GM18861 (cell line): ENCODE measurements at regions not wholly inside any gene's neighbourhood (a gene's known extent, or its start where the extent isn't known, plus 50 kb on each side); places are given as distances from the start of the nearest gene placed in this dataset.

Experiments used
- ATAC-seq: cut with Tn5 transposase; IDR thresholded peaks from one replicate; pipeline ENCODE4 v1.9.1; 2021; ENCODE audit not compliant: unreplicated experiment

DNA sequence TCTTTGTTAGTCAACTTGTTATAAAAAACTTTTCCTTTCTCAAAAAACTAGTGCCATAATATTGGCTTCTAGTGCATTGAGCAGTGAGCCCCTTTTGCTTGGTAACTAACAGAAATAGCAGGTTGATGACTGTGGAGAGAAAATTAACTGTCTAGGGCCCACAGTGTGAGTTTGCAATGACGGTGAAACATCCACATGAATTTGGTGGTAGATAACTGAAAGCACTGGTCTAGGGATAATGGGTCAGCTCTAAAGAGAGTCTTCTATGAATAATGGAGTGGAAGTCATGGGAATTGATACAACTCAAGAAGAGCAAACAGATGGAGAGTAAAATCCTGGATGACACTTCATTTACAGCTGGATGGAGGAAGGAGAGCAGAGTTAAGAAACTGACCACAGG, 245.4 kb downstream of the METTL4 start:
- ATAC-seq = no peak

DNA sequence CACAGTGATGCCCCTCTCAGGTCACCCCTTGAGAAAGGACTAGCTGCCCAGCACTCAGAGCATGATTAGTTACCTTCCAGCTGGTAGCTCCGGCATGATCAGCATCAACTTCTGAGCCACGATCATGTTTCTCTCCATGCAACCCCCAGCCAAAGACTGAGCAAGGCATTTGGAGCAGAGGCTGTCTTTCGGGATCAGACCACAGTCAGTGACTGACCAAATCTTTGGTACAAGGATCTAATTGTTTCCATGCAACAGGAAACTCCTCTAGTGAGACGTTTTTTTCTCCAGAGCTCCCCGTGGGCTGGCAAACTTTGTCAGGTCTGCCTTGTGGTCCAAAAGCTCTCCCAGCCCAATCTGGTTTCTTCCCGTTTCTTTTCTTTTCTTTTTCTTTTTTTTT, 244.3 kb downstream of the METTL4 start:
- no peak for ATAC-seq

DNA sequence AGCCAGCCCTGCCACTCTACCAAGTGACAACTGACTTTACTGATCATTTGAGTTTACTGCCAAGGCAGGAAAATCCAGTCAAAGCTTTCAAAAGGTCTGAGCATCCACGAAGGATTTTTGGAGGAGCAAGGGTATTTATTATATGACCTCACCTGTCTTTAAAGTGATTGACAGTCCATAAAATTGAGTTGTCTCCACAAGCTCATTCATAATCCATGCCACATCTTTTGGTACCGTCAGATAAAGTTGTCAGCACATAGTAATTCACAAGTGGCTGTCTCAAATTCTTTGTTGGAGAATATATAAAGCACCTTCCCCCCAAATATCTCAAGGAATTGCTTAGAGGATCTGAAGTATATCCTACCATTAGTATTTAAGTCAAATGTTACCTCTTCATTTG, 240.5 kb downstream of the METTL4 start:
- ATAC-seq = no peak

- no peak for ATAC-seq
Observed at GRCh38 chr18:2331491-2331890, 239.8 kb downstream of the METTL4 start.

DNA sequence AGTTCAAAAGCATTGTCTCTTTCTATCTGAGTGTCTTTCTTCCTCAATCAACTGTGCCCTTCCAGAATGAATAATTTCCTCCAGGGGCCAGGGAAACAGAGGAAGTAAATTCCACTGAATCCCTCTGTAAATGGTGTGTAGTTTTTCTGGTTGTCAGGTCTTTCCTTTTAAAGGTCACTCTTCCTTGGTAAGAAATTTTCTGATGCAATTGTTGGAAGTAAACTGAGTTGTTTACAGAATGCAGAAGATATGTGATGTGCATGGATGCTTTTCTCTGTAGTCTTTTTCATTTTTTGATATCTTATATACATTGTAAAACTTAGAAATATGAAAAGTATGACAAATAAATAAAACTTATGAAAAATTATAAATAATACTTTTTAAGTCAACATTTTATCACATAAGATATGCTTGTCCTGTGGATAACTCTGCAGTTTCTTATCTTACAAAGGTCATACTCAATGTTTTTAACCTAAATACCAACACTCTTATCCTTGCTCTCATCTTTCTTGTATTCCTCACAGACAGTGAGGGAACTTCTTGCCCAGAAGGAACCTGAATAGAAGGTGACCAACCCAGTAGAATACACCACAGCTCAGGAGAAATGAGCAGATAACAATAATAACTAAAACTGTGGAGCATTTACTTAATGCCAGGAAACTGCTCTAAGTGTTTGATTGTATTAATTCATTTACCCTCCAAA, 234.5 kb downstream of the METTL4 start:
- ATAC-seq = no peak

DNA sequence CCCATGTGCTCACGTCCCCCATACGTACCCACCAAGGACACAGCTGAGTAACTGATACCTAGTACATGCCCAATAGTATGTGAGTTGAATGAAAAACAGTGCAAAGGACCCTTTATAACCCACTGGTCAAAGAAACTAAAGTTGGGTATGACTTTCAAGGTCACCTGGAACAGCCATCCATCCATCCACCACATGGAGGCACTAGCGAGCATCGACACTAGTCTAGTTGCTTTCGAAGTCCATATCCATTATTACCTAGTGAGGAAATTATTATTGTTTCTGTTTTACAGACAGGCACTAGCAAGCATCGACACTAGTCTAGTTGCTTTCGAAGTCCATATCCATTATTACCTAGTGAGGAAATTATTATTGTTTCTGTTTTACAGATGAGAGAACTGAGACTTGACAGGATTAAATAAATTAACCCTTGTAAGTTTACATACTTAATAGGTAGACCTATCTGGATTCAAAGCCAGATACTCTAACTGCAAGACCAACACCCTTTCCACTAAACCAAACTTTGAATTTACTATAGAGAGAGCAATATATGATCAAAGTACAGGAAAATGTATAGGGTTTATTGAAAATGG, 233.7 kb downstream of the METTL4 start:
- ATAC-seq = peak; percentile 93

DNA sequence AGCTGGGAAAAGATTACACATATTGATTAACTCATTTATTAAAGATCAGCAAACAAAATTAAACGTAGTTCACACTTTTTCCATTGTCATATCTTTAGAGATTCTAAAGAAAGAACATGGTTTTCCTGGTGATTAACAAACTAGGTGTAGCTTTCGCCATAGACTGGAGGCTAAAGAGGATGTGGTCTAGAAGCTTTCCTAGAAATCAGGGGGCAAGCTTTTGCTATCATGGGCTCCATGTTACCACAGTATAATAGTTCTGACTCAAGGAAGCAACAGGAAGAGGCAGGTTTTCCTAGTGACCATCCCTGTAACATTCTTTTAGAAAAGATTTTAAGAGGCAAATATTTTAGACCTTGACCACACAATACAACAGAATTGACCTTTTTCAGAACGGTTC, 232.7 kb downstream of the METTL4 start:
- no peak for ATAC-seq

- ATAC-seq = no peak
Observed at GRCh38 chr18:2340335-2340734, 231.0 kb downstream of the METTL4 start.

DNA sequence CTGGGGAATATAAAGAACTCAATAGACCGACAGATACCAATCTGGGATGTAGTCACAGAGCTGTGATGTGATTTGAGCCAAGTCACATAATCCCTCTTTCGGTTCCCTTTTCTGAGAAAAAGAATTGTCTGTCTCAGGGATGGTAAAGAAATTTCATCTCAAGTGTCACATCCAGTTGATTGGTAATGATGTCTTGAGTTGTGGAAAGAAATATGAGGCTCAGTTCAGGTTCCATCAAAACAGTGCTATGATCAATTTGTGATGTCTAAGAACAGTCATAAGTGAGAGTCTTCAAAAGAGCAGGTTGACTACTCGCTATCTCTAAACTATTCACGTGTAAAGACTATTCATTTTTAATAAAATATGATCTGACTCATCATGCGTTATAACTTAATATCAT, 223.3 kb downstream of the METTL4 start:
- ATAC-seq = no peak

DNA sequence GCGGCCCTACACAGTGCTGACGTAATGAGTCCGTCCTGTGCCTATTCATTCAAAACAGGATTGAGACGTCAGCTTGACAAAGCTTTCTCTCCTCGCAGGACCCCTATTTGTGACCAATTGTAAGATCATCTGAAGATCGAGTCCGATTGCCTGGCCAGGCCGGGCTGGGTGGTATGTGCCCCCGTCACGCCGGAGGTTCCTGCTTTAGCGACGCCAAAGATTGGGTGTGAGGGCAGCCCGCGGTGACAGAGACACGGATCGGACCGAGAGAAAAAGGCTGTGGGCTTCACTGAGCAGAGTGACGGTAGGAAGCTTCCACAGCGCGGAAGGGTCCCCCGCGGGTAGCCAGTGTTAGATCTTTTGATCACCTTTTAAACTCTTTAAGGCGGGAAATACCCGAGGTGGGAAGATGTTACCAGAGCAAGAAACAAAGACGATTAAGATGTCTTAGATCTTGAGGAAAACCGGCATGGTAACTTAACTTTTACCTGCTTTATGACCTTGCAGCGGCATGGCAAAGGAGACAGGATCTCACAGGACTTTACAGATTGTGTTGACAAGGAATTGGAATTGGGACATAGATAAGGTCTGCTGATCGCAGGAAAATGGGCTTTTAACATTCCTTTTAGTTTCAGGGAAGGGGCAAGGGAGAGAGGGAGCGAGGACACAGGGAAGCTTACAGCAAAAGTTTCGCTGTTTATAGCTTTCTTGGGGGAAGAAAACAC, 220.0 kb downstream of the METTL4 start:
- no peak for ATAC-seq

- ATAC-seq = peak; percentile 64
Observed at GRCh38 chr18:2354292-2354691, 217.0 kb downstream of the METTL4 start.

- no peak for ATAC-seq
Observed at GRCh38 chr18:2356906-2357305, 214.4 kb downstream of the METTL4 start.

DNA sequence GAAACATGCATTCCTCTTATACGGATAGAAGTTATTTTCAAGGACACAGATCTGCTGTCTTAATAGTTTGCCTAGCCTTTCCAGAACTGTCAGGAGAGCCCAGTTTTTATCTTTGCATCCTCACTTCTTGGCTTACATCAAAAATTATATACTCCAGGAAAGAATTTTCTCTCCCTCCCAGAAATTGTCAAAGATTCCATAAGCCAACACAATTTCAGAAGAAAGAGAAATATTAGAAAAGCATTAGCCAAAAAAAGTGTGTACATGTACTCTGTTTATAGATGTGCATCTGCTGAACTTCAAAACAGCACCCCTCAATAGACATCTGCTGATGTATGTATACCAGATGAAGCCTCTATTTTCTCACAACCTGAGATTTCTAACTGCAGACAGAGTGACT, 210.4 kb downstream of the METTL4 start:
- ATAC-seq = no peak

DNA sequence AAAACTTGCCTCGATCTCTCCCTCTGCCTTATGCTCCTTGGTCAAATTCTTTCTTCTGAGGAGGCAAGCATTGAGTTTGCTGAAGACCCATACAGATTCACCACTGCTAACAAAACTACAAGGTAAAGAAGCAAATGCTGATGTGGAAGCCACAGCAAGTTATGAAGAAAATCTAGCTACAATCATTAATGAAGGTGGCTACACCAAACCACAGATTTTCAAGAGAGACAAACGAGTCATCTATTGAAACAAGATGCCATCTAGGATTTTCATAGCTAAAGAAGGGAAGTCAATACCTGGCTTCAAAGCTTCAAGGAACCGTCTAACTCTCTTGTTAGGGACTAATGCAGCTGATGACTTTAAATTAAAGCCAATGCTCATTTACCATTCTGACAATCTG, 203.2 kb downstream of the METTL4 start:
- ATAC-seq = no peak

DNA sequence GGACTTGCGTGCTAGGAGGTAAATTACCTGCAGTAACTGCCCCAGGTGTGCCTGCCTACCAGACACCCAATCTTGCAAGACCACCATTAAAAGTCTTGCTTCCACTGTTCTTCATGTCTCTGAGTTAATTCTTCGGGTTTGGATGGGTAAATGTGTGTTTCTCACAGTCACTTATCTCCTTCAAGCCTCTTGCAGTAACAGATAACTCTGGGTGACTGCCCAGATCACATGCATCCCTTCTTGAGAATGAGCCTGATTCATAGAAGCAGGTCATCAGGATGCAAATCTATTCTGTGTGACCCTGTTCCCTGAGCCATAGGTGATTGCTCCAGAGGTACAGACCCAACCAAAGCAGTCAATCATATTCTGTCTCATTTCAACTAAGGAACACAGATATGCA, 194.6 kb downstream of the METTL4 start:
- no peak for ATAC-seq

- no peak for ATAC-seq
Observed at GRCh38 chr18:2380101-2380500, 191.2 kb downstream of the METTL4 start.

GRCh38 chr18:2381539-2381938, 189.8 kb downstream of the METTL4 start:
- ATAC-seq = no peak

DNA sequence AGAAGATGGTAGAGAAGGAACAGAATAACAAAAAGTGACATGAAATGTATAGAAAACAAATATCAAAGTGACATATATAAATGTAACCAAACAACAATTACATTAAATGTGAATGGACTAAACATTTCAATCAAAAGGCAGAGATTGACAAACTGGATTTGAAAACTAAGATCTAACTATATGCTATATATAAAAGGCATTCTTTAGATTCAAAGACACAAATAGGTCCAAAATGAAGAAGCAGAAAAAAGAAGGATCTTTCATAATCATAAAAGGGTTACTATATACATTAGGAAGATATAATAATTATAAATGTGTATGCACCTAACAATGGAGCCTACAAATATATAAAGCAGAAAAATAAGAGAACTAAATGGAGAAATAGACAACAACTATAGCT, 183.7 kb downstream of the METTL4 start:
- ATAC-seq = no peak

GRCh38 chr18:2390158-2390557, 181.1 kb downstream of the METTL4 start:
- ATAC-seq = no peak

- no peak for ATAC-seq
Observed at GRCh38 chr18:2391470-2391869, 179.8 kb downstream of the METTL4 start.

DNA sequence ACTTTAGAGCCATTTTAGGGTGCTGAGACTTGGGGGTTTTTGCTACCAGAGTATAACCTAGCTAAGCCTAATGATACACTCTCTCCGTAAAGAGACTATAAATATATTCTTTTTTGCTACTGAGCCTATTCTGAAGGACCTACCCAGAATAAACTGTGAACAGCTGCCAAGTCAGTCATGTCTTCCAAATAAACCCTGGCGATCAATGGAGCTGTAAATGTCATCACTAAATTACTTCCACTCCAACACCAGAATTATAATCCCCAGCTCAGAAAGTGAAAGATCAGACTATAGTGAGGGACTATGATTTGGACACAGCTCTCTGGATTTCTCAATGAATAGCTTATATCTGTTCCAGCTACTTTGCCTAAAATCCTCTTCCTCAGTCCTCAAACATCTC, 178.9 kb downstream of the METTL4 start:
- ATAC-seq = no peak

- no peak for ATAC-seq
Observed at GRCh38 chr18:2394684-2395083, 176.6 kb downstream of the METTL4 start.
